ENCODE measurements at regions not wholly inside any gene's neighbourhood (a gene's known extent, or its start where the extent isn't known, plus 50 kb on each side); places are given as distances from the start of the nearest gene placed in this dataset.

GRCh38 chr6:14851281-14851680 is 394.6 kb upstream of the JARID2 start (continued):
- no peak for TF ChIP-seq CSRNP3 (CRISPR knock-in tag; IDR thresholded peaks at IDR 0.05)
- TF ChIP-seq POU6F1 (CRISPR knock-in tag; IDR thresholded peaks at IDR 0.05; ENCODE audit: borderline replicate concordance, low read depth), result no peak
- TF ChIP-seq TSHZ2 (CRISPR knock-in tag; IDR thresholded peaks at IDR 0.05), result no peak
- TF ChIP-seq ISL1 (CRISPR knock-in tag; IDR thresholded peaks at IDR 0.05), result no peak

GRCh38 chr6:14852375-14852774 is 393.5 kb upstream of the JARID2 start:
- no peak for TF ChIP-seq ARNTL (CRISPR knock-in tag; IDR thresholded peaks at IDR 0.05; ENCODE audit: borderline replicate concordance, low read depth)
- TF ChIP-seq ZFP30 (CRISPR knock-in tag; IDR thresholded peaks at IDR 0.05), result no peak
- no peak for TF ChIP-seq OSR1 (CRISPR knock-in tag; IDR thresholded peaks at IDR 0.05)
- ATAC-seq, result no peak

GRCh38 chr6:14856177-14856576 is 389.7 kb upstream of the JARID2 start:
- TF ChIP-seq ZFP30 (CRISPR knock-in tag; IDR thresholded peaks at IDR 0.05) (no peak), CSRNP3 (CRISPR knock-in tag; IDR thresholded peaks at IDR 0.05) (no peak), CSDC2 (CRISPR knock-in tag; IDR thresholded peaks at IDR 0.05) (no peak), ZC3H10 (CRISPR knock-in tag; IDR thresholded peaks at IDR 0.05) (no peak), OSR1 (CRISPR knock-in tag; IDR thresholded peaks at IDR 0.05) (no peak), TSHZ2 (CRISPR knock-in tag; IDR thresholded peaks at IDR 0.05) (no peak)
- no peak for ATAC-seq

GRCh38 chr6:14857001-14857400 is 388.9 kb upstream of the JARID2 start:
- ATAC-seq, result no peak

More at GRCh38 chr6:14857001-14857400, 388.9 kb upstream of the JARID2 start:
- no peak for TF ChIP-seq TCF4 (CRISPR knock-in tag; IDR thresholded peaks at IDR 0.05; ENCODE audit: borderline replicate concordance)
- no peak for TF ChIP-seq ZC3H10 (CRISPR knock-in tag; IDR thresholded peaks at IDR 0.05)
- TF ChIP-seq CSRNP3 (CRISPR knock-in tag; IDR thresholded peaks at IDR 0.05), result no peak
- TF ChIP-seq BACH2 (CRISPR knock-in tag; IDR thresholded peaks at IDR 0.05; ENCODE audit: borderline replicate concordance), result no peak
